Osteoblast (primary cell): ENCODE measurements at regions not wholly inside any gene's neighbourhood (a gene's known extent, or its start where the extent isn't known, plus 50 kb on each side); places are given as distances from the start of the nearest gene placed in this dataset.
"Not testable (repeated sequence)": the region's sequence is repeated elsewhere in the genome, so short reads cannot be mapped to it uniquely, and the experiment has no call there.

Source experiments
- DNase-seq: peaks from one replicate; pipeline ENCODE4 v3.0.0; 2011; ENCODE audit warnings: low spot score, mixed read lengths; ENCODE audit not compliant: insufficient read length; ENCODE audit errors: missing footprints
- H2AFZ ChIP-seq: 2 replicates; pipeline ENCODE4 v1.6.0; 2011; ENCODE audit warnings: mild to moderate bottlenecking, low read length
- H3K27ac ChIP-seq: 2 replicates; pipeline ENCODE4 v1.5.1; 2011; ENCODE audit warnings: mild to moderate bottlenecking, low read depth, low read length, moderate library complexity
- H3K27me3 ChIP-seq: 2 replicates; pipeline ENCODE4 v1.6.0; 2012; ENCODE audit warnings: mild to moderate bottlenecking, control low read depth, inconsistent platforms, low read length, moderate library complexity; ENCODE audit not compliant: insufficient read depth
- H3K36me3 ChIP-seq: 2 replicates; pipeline ENCODE4 v1.5.1; 2011; ENCODE audit warnings: mild to moderate bottlenecking, low read length, control low read depth, moderate library complexity; ENCODE audit not compliant: insufficient read depth
- H3K4me1 ChIP-seq: 2 replicates; pipeline ENCODE4 v1.5.1; 2011; ENCODE audit warnings: mild to moderate bottlenecking, low read length, control low read depth, moderate library complexity; ENCODE audit not compliant: insufficient read depth
- H3K4me2 ChIP-seq: 2 replicates; pipeline ENCODE4 v1.6.0; 2011; ENCODE audit warnings: mild to moderate bottlenecking, low read length; ENCODE audit not compliant: insufficient read depth
- H3K4me3 ChIP-seq: fragments of 200-600 bp; sonication (generic); 3 replicates; pipeline ENCODE4 v1.5.1; 2012; ENCODE audit warnings: mild to moderate bottlenecking, low read length, inconsistent platforms; ENCODE audit not compliant: insufficient read depth
- H3K79me2 ChIP-seq: 2 replicates; pipeline ENCODE4 v1.6.0; 2012; ENCODE audit warnings: mild to moderate bottlenecking, low read length, control low read depth, inconsistent platforms; ENCODE audit not compliant: insufficient read depth
- H3K9me3 ChIP-seq: 2 replicates; pipeline ENCODE4 v1.5.1; 2011; ENCODE audit warnings: low read depth, low read length, control low read depth
- H4K20me1 ChIP-seq: 2 replicates; pipeline ENCODE4 v1.6.0; 2012; ENCODE audit warnings: mild to moderate bottlenecking, low read length, control low read depth; ENCODE audit not compliant: insufficient read depth
- CTCF ChIP-seq: IDR thresholded peaks from 2 replicates; pipeline ENCODE4 v1.5.1; 2011; ENCODE audit warnings: mild to moderate bottlenecking, low read depth, low read length, moderate library complexity; ENCODE audit errors: extremely low read depth

GRCh38 chr10:65042496-65042895 lies 1521.3 kb downstream of the REEP3 start:
- DNase-seq: no peak

GRCh38 chr10:65046831-65047230 lies 1525.6 kb downstream of the REEP3 start:
- no peak for TF ChIP-seq CTCF
- no peaks in the 10 kb centered on the region for H3K9me3 ChIP-seq
- no peaks in the 10 kb centered on the region for H3K36me3 ChIP-seq

More at GRCh38 chr10:65042496-65042895, 1521.3 kb downstream of the REEP3 start:
- no peaks in the 10 kb centered on the region for H3K36me3 ChIP-seq
- no peak overlapping the region for H3K4me3 ChIP-seq
- H3K4me1 ChIP-seq: no peaks in the 10 kb centered on the region
- no peak overlapping the region for H3K27ac ChIP-seq
- no peak overlapping the region for H2AFZ ChIP-seq
- no peaks in the 10 kb centered on the region for H3K9me3 ChIP-seq
- no peaks in the 10 kb centered on the region for H3K27me3 ChIP-seq
- H4K20me1 ChIP-seq: no peaks in the 10 kb centered on the region
- TF ChIP-seq CTCF: no peak
- H3K79me2 ChIP-seq: no peaks in the 10 kb centered on the region
- no peak overlapping the region for H3K4me2 ChIP-seq

GRCh38 chr10:65052111-65052510 lies 1530.9 kb downstream of the REEP3 start:
- not testable (repeated sequence) for H3K27ac ChIP-seq, H3K36me3 ChIP-seq, H3K27me3 ChIP-seq, H4K20me1 ChIP-seq, H3K4me2 ChIP-seq, H3K4me1 ChIP-seq, H3K79me2 ChIP-seq, H3K9me3 ChIP-seq, H3K4me3 ChIP-seq, H2AFZ ChIP-seq, DNase-seq

More at GRCh38 chr10:65046831-65047230, 1525.6 kb downstream of the REEP3 start:
- Histone ChIP-seq H2AFZ (no peak overlapping the region), H3K4me1 (no peaks in the 10 kb centered on the region), H4K20me1 (no peaks in the 10 kb centered on the region), H3K27me3 (no peaks in the 10 kb centered on the region), H3K27ac (no peak overlapping the region), H3K4me2 (no peak overlapping the region), H3K79me2 (no peaks in the 10 kb centered on the region), H3K4me3 (no peak overlapping the region)
- no peak for DNase-seq

- H3K27ac ChIP-seq, H2AFZ ChIP-seq, H3K79me2 ChIP-seq, DNase-seq, H3K9me3 ChIP-seq, H4K20me1 ChIP-seq, H3K36me3 ChIP-seq, H3K4me3 ChIP-seq, H3K4me2 ChIP-seq, H3K4me1 ChIP-seq, H3K27me3 ChIP-seq: not testable (repeated sequence)
These were observed 1532.2 kb downstream of the REEP3 start for GRCh38 chr10:65053397-65053796.

- not testable (repeated sequence) for H3K27me3 ChIP-seq, H3K36me3 ChIP-seq, H3K4me1 ChIP-seq, H3K4me2 ChIP-seq, H2AFZ ChIP-seq, H3K4me3 ChIP-seq, H3K9me3 ChIP-seq, H3K79me2 ChIP-seq, H3K27ac ChIP-seq, H4K20me1 ChIP-seq, DNase-seq
These were observed 1532.7 kb downstream of the REEP3 start for GRCh38 chr10:65053831-65054351.

- not testable (repeated sequence) for H3K4me1 ChIP-seq, H3K36me3 ChIP-seq, DNase-seq, H3K4me2 ChIP-seq, H3K79me2 ChIP-seq, H3K4me3 ChIP-seq, H3K27ac ChIP-seq, H2AFZ ChIP-seq, H3K9me3 ChIP-seq, H4K20me1 ChIP-seq, H3K27me3 ChIP-seq
These were observed 1533.5 kb downstream of the REEP3 start for GRCh38 chr10:65054701-65055100.
